MM.1S (cell line): ENCODE measurements at regions not wholly inside any gene's neighbourhood (a gene's known extent, or its start where the extent isn't known, plus 50 kb on each side); places are given as distances from the start of the nearest gene placed in this dataset.

ENCODE experiments used
- EZH2phosphoT487 ChIP-seq: fragments of 300-600 bp; sonication (generic); IDR thresholded peaks from 2 replicates; pipeline ENCODE4 v1.6.1; 2018; ENCODE audit warnings: antibody characterized with exemption, low read length
- TF ChIP-seq, protein P1 (sequence below): fragments of 300-600 bp; sonication (generic); IDR thresholded peaks from 2 replicates; pipeline ENCODE4 v1.5.1; 2016; ENCODE audit warnings: antibody characterized with exemption, low read length, mixed read lengths

DNA sequence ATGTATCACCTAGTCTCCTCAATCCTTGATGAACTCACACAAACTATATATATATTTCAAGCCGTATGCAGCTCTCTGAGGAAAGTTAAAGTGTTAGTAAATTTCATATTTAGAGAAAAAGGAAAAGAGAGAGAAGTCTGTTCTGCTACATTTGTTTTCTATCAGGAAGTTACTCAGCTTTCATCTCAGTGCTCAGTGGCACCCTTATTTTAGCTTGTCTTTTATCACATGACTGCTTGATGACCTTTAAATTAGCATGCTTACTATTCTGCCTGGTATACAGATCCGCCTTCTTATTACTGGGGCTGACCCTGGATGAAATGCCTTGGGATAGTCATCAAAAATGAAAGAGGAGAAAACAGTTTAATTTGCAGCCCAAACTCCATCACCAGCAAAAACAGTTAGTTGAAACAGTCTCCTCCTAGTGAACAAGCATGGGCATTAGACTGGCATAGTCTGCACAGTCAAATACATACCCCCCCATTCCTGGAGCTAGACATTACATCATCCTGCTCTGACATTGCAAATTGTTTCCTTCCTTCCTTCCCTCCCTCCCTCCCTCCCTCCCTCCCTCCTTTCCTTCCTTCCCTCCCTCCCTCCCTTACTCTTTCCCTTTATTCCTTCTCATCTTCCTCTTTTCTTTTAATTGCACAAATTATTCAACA is 215.7 kb downstream of the TMEM182 start:
- TF ChIP-seq, protein P1, sequence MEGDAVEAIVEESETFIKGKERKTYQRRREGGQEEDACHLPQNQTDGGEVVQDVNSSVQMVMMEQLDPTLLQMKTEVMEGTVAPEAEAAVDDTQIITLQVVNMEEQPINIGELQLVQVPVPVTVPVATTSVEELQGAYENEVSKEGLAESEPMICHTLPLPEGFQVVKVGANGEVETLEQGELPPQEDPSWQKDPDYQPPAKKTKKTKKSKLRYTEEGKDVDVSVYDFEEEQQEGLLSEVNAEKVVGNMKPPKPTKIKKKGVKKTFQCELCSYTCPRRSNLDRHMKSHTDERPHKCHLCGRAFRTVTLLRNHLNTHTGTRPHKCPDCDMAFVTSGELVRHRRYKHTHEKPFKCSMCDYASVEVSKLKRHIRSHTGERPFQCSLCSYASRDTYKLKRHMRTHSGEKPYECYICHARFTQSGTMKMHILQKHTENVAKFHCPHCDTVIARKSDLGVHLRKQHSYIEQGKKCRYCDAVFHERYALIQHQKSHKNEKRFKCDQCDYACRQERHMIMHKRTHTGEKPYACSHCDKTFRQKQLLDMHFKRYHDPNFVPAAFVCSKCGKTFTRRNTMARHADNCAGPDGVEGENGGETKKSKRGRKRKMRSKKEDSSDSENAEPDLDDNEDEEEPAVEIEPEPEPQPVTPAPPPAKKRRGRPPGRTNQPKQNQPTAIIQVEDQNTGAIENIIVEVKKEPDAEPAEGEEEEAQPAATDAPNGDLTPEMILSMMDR = no peak
- TF ChIP-seq EZH2phosphoT487 = no peak
